GM12878 (cell line): ENCODE measurements at regions not wholly inside any gene's neighbourhood (a gene's known extent, or its start where the extent isn't known, plus 50 kb on each side); places are given as distances from the start of the nearest gene placed in this dataset.

Experiments used
- EP300 ChIP-seq, 2 experiments: fragments of 150-350 bp in 1 of 2; IDR thresholded peaks; 2 replicates each; pipeline ENCODE4 v1.6.1; 2011 to 2012; ENCODE audit warnings: low read depth in 2 of 2, low read length in 2 of 2, borderline replicate concordance in 1 of 2, improper control_type of control experiment in 1 of 2, inconsistent platforms in 1 of 2; ENCODE audit not compliant: control insufficient read depth in 1 of 2
- JUND ChIP-seq: IDR thresholded peaks from 2 replicates; pipeline ENCODE4 v1.6.1; 2012; ENCODE audit warnings: low read depth, mild to moderate bottlenecking, low read length, improper control_type of control experiment, moderate library complexity
- REST ChIP-seq: IDR thresholded peaks from 2 replicates; pipeline ENCODE4 v1.6.1; 2012; ENCODE audit warnings: mild to moderate bottlenecking, low read depth, low read length
- SP1 ChIP-seq: IDR thresholded peaks from one replicate; pipeline ENCODE4 v1.6.1; 2011; ENCODE audit warnings: low read depth, low read length
- TCF3 ChIP-seq: IDR thresholded peaks from 2 replicates; pipeline ENCODE4 v1.6.1; 2012; ENCODE audit warnings: low read depth, mild to moderate bottlenecking, low read length, borderline replicate concordance; ENCODE audit not compliant: insufficient read depth

GRCh38 chr5:36744773-36745589 lies 131.6 kb upstream of the NIPBL start:
- TF ChIP-seq EP300 (IDR thresholded peaks at IDR 0.05; ENCODE audit: borderline replicate concordance in 1 of 2, control insufficient read depth in 1 of 2, low read depth in 2 of 2, low read length in 2 of 2) = no peak
- 0 out of 2 replicates have a peak, but pooled peaks have one; percentile 58 for TF ChIP-seq TCF3
- TF ChIP-seq REST = no peak
- TF ChIP-seq JUND = no peak
- TF ChIP-seq SP1 = no peak
